ENCODE measurements at regions not wholly inside any gene's neighbourhood (a gene's known extent, or its start where the extent isn't known, plus 50 kb on each side); places are given as distances from the start of the nearest gene placed in this dataset.

GRCh38 chr20:22880277-22880676 is 154.8 kb upstream of the SSTR4 start:
- no peak overlapping the region for H3K9ac ChIP-seq (ENCODE audit: insufficient read depth, low read depth, low read length)
- ATAC-seq = no peak
- FAIRE-seq = no peak
- 2% methylated on average over 2 of the region's 2 CpGs for WGBS (ENCODE audit: low lambda C conversion rate)
- no peaks in the 10 kb centered on the region for H3K4me1 ChIP-seq (ENCODE audit: insufficient read depth, low read length)
- BruUV-seq (replicated peaks) = no TSS peak
- POLR2A ChIA-PET = no interaction called here
- CTCF ChIA-PET (ENCODE audit: low intra/inter-chr PET ratio, low total read pairs) = no interaction called here
- H3K36me3 ChIP-seq (replicated peaks in 1 of 2; ENCODE audit: control insufficient read depth in 1 of 2, insufficient read depth in 2 of 2, low read length in 2 of 2) = no peaks in the 10 kb centered on the region
- no peak overlapping the region for H3K27ac ChIP-seq (ENCODE audit: extremely low read length, insufficient read depth, low read length)
- H3K4me2 ChIP-seq (ENCODE audit: low read depth, low read length) = no peak overlapping the region
- H3K79me2 ChIP-seq (ENCODE audit: insufficient read depth, low read length) = no peaks in the 10 kb centered on the region
- in situ Hi-C loops (cut with HindIII; ENCODE audit: extremely low pct_ligation_motif_present, low pct_unique_long_range_greater_than_20kb) (no loop called here), intact Hi-C loops (cut with micrococcal nuclease; ENCODE audit: unreplicated experiment) (no loop called here)
- TF ChIP-seq HINFP (CRISPR knock-in tag; IDR thresholded peaks at IDR 0.05; ENCODE audit: low read depth) = no peak
- TF ChIP-seq TEAD2 (CRISPR knock-in tag; IDR thresholded peaks at IDR 0.05) = no peak
- TF ChIP-seq ATF5 (CRISPR knock-in tag; IDR thresholded peaks at IDR 0.05; ENCODE audit: low read depth) = no peak
- no peak for TF ChIP-seq ZNF441 (CRISPR knock-in tag; IDR thresholded peaks at IDR 0.05; ENCODE audit: borderline replicate concordance)
- no peak for TF ChIP-seq ZNF75D (CRISPR knock-in tag; IDR thresholded peaks at IDR 0.05; ENCODE audit: borderline replicate concordance)
- no peak for TF ChIP-seq YY1 (IDR thresholded peaks at IDR 0.05; ENCODE audit: insufficient read depth, insufficient replicate concordance, low read depth, low read length)
- TF ChIP-seq ZNF234 (CRISPR knock-in tag; conservative IDR thresholded peaks at IDR 0.05) = no peak
- TF ChIP-seq PTBP1 (IDR thresholded peaks at IDR 0.05; ENCODE audit: low read depth, low read length, poor library complexity, severe bottlenecking) = no peak
- TF ChIP-seq ARID3A (IDR thresholded peaks at IDR 0.05; ENCODE audit: low read depth, low read length) = no peak
- no peak for TF ChIP-seq CREBL2 (CRISPR knock-in tag; IDR thresholded peaks at IDR 0.05; ENCODE audit: borderline replicate concordance)
- no peak for TF ChIP-seq MBNL3 (CRISPR knock-in tag; conservative IDR thresholded peaks at IDR 0.05)
- TF ChIP-seq ONECUT2 (CRISPR knock-in tag; IDR thresholded peaks at IDR 0.05) = no peak
- no peaks in the 10 kb centered on the region for H4K20me1 ChIP-seq (ENCODE audit: insufficient read depth, low read length)
- no peak for DNase-seq (ENCODE audit: low spot score)
- no peak overlapping the region for H3K4me3 ChIP-seq (replicated peaks in 1 of 3; ENCODE audit: insufficient read depth in 1 of 3, low read depth in 2 of 3, low read length in 3 of 3)
- no peak overlapping the region for H2AFZ ChIP-seq (ENCODE audit: low read length)
- H3K9me3 ChIP-seq (ENCODE audit: low read length) = no peaks in the 10 kb centered on the region
- no peaks in the 10 kb centered on the region for H3K27me3 ChIP-seq (ENCODE audit: control insufficient read depth in 1 of 2, insufficient read depth in 2 of 2, low read length in 2 of 2)

Measured in HepG2 (cell line).